Transverse colon (tissue), 4 donors: ENCODE measurements at regions not wholly inside any gene's neighbourhood (a gene's known extent, or its start where the extent isn't known, plus 50 kb on each side); places are given as distances from the start of the nearest gene placed in this dataset.

Source experiments
- DNase-seq: peaks from one replicate; pipeline ENCODE4 v3.0.0-alpha.2; 2019
- H3K27ac ChIP-seq, 4 donors: fragments of 200-600 bp; sonication (generic); 2 replicates each; pipeline ENCODE4 v1.5.1; 2016 to 2018; ENCODE audit warnings: inconsistent platforms in 4 of 4
- H3K27me3 ChIP-seq: fragments of 200-600 bp; sonication (generic); 2 replicates; pipeline ENCODE4 v1.5.1; 2017; ENCODE audit warnings: inconsistent platforms
- H3K36me3 ChIP-seq, 4 donors: fragments of 200-600 bp; sonication (generic); 2 replicates each; pipeline ENCODE4 v1.5.1; 2017 to 2019; ENCODE audit warnings: inconsistent platforms in 4 of 4
- H3K4me1 ChIP-seq, 4 donors: fragments of 200-600 bp; sonication (generic); 2 replicates each; pipeline ENCODE4 v1.5.1; 2017 to 2020; ENCODE audit warnings: inconsistent platforms in 4 of 4
- H3K4me3 ChIP-seq, 4 donors: fragments of 200-600 bp; sonication (generic); 1 replicate in 1 of 4; 2 replicates in 3 of 4; pipeline versions ENCODE4 v1.5.1 to v1.6.1; 2017 to 2019; ENCODE audit warnings: inconsistent platforms in 4 of 4
- H3K9me3 ChIP-seq, 2 donors: fragments of 200-600 bp; sonication (generic); 2 replicates each; pipeline ENCODE4 v1.5.1; 2017 to 2019; ENCODE audit warnings: inconsistent platforms in 2 of 2
- CTCF ChIP-seq, 5 experiments: fragments of 200-600 bp in 3 of 5; fragments of 450-650 bp in 2 of 5; sonication (generic) in 3 of 5; IDR thresholded peaks; 1 replicate in 2 of 5; 2 replicates in 3 of 5; pipeline ENCODE4 v1.5.1; 2016 to 2017; ENCODE audit warnings: antibody characterized with exemption in 5 of 5, inconsistent platforms in 3 of 5, mild to moderate bottlenecking in 2 of 5, moderate library complexity in 1 of 5
- EP300 ChIP-seq: sonication (generic); formaldehyde crosslinking; IDR thresholded peaks from one replicate; pipeline ENCODE4 v1.6.1; 2017; ENCODE audit warnings: antibody characterized with exemption, low read depth
- POLR2A ChIP-seq: fragments of 450-650 bp; IDR thresholded peaks from one replicate; pipeline ENCODE4 v1.6.1; 2016; ENCODE audit warnings: antibody characterized with exemption, mild to moderate bottlenecking, moderate library complexity
- POLR2AphosphoS5 ChIP-seq, 3 donors: sonication (generic); formaldehyde crosslinking; IDR thresholded peaks; one replicate each; pipeline ENCODE4 v1.6.1; 2016; ENCODE audit warnings: antibody characterized with exemption in 3 of 3
- WGBS, 2 donors: methylation state at CpG; one replicate each; pipeline ENCODE4 v1.1.5; 2018; ENCODE audit warnings: low coverage in 1 of 2; 5-methylcytosine and 5-hydroxymethylcytosine counted together
- in situ Hi-C, 4 donors: fragments of 200-750 bp; cut with MboI; loops; one replicate each; pipeline versions ENCODE4 v1.15.0 to v1.15.1; 2017; ENCODE audit warnings: low sequenced_read_pairs in 3 of 4, low pct_ligation_motif_present in 1 of 4, low pct_unique_long_range_greater_than_20kb in 1 of 4
- intact Hi-C: fragments of 100-400 bp; cut with DNase I; formaldehyde crosslinking; loops from one replicate; pipeline ENCODE4 v1.15.1; 2023; ENCODE audit warnings: low total_unique reads

DNA sequence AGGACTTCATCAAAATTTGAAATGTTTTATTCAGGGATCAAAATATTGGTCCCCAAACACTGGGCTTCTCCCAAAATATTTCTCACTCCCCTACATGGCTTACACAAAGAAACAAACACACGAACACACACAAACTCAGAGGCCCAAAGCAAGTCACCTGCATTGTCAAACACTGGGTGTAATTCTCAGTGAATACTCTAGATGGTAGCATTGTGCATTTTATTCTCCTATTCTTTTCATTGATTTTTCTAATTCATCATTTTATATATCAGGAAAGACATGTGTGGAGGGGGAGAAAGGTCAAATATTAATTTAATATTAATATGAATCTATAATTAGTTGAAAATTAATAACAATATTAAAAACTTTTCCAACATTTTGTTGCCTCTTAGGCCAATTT is 72.3 kb upstream of the TNMD start:
- TF ChIP-seq EP300 (no peak), POLR2AphosphoS5 (IDR thresholded peaks at IDR 0.05) (no peak), CTCF (IDR thresholded peaks at IDR 0.05) (peak; percentile 45 to 79 (median 56)), POLR2A (no peak)
- DNase-seq = no peak
- no peaks in the 10 kb centered on the region for H3K4me1 ChIP-seq
- no peaks in the 10 kb centered on the region for H3K9me3 ChIP-seq
- no peak overlapping the region for H3K27ac ChIP-seq
- 37% methylated on average over 1 of the region's 1 CpG; no CpG with 5 or more reads in 1 of the 2 donors for WGBS, 2 donors
- no peaks in the 10 kb centered on the region for H3K27me3 ChIP-seq
- intact Hi-C loops = no loop called here
- in situ Hi-C loops = loop anchor here in 3 of 4 donors (25.0 kb wide), 2 partner anchors 100 to 250 kb away; no protein-coding TSS in a partner anchor
- no peak overlapping the region for H3K4me3 ChIP-seq
- no peaks in the 10 kb centered on the region for H3K36me3 ChIP-seq

- Histone ChIP-seq H3K4me1 (no peaks in the 10 kb centered on the region), H3K4me3 (no peak overlapping the region), H3K9me3 (no peaks in the 10 kb centered on the region), H3K27ac (peak overlapping the region in 3 of 4 donors; percentile 47 to 64 (median 48)), H3K27me3 (no peaks in the 10 kb centered on the region), H3K36me3 (no peaks in the 10 kb centered on the region)
- WGBS, 2 donors = 45 to 51% methylated on average over 4 to 6 of the region's 6 CpGs
- in situ Hi-C loops = no loop called here
- intact Hi-C loops = no loop called here
- TF ChIP-seq EP300 (no peak), POLR2A (no peak), POLR2AphosphoS5 (IDR thresholded peaks at IDR 0.05) (no peak), CTCF (IDR thresholded peaks at IDR 0.05) (no peak)
- DNase-seq = peak; percentile 9
Measured at GRCh38 chrX:100494646-100495370, 84.7 kb upstream of the PCDH19 start.

DNA sequence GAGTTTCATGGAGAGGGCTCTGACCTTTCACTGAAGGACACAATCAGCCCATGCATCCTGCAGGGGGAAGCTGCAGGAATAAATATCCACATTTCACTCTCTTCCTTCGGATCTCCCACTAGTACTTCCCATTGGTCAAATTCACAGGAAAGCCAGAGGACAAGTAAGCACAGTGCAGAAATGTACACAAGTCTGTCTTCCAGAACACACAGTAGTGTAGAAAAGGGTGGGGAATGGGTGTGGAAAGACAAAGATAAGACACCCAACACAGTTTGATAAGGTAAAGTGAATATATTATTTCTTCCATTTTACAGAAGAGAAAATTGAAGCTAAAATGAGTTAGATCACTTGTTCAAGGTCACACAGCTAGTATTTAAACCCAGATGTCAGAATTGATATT is 81.1 kb upstream of the PCDH19 start:
- Histone ChIP-seq H3K4me1 (no peaks in the 10 kb centered on the region), H3K27me3 (no peaks in the 10 kb centered on the region), H3K36me3 (no peaks in the 10 kb centered on the region), H3K9me3 (no peaks in the 10 kb centered on the region), H3K27ac (peak overlapping the region in 1 of 4 donors; percentile 7), H3K4me3 (no peak overlapping the region)
- in situ Hi-C loops (no loop called here), intact Hi-C loops (no loop called here)
- 54% methylated on average over 1 of the region's 1 CpG; no CpG with 5 or more reads in 1 of the 2 donors for whole genome bisulfite sequencing, 2 donors
- TF ChIP-seq CTCF (IDR thresholded peaks at IDR 0.05) = no peak
- no peak for TF ChIP-seq EP300
- TF ChIP-seq POLR2A = no peak
- TF ChIP-seq POLR2AphosphoS5 (IDR thresholded peaks at IDR 0.05) = no peak
- no peak for DNase-seq

GRCh38 chrX:100487795-100488194 is 77.7 kb upstream of the PCDH19 start:
- Histone ChIP-seq H3K27me3 (no peaks in the 10 kb centered on the region), H3K4me1 (no peaks in the 10 kb centered on the region), H3K4me3 (no peak overlapping the region), H3K36me3 (no peaks in the 10 kb centered on the region), H3K9me3 (no peaks in the 10 kb centered on the region), H3K27ac (no peak overlapping the region)
- intact Hi-C loops = no loop called here
- no peak for DNase-seq
- 49 to 61% methylated on average over 2 to 3 of the region's 3 CpGs for WGBS, 2 donors
- in situ Hi-C loops = no loop called here
- no peak for TF ChIP-seq POLR2A
- TF ChIP-seq EP300 = no peak
- TF ChIP-seq POLR2AphosphoS5 (IDR thresholded peaks at IDR 0.05) = no peak
- TF ChIP-seq CTCF (IDR thresholded peaks at IDR 0.05) = no peak
